Keratinocyte (primary cell): ENCODE measurements at regions not wholly inside any gene's neighbourhood (a gene's known extent, or its start where the extent isn't known, plus 50 kb on each side); places are given as distances from the start of the nearest gene placed in this dataset.

Experiments used
- CTCF ChIP-seq, 3 experiments: IDR thresholded peaks in 1 of 3; conservative IDR thresholded peaks in 1 of 3; optimal IDR thresholded peaks in 1 of 3; 2 replicates in 2 of 3; 3 replicates in 1 of 3; pipeline versions ENCODE3 to v1.5.1; 2011; ENCODE audit warnings: low read length in 3 of 3, mild to moderate bottlenecking in 3 of 3, moderate library complexity in 2 of 3, control low read depth in 1 of 3, inconsistent platforms in 1 of 3; ENCODE audit not compliant: insufficient read depth in 2 of 3; ENCODE audit errors: extremely low read depth in 1 of 3
- EZH2 ChIP-seq: IDR thresholded peaks from one replicate; pipeline ENCODE4 v1.6.1; 2012; ENCODE audit warnings: inconsistent platforms, mild to moderate bottlenecking, low read length, moderate library complexity

DNA sequence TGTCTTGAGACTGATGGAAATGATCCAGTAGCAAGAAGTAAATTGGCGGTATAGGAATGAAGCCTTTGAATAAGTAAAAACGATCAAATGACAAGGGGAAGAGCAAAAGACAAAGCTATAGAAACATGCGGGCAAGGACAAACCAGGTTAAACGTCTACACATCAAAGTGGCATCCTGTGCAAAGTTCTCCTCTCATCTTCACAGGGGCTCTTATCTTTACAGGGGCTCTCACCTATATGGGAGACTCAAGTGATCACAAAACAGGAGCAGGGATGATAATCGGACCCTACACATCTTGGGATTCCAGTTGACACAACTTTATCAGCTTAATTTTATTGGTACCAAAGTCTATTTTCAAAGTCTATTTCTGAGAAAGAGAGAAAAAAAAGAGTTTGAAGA, 1778.9 kb upstream of the CELF4 start:
- TF ChIP-seq CTCF (optimal IDR thresholded peaks at IDR 0.05 in 1 of 3, IDR thresholded peaks at IDR 0.05 in 1 of 3, conservative IDR thresholded peaks at IDR 0.05 in 1 of 3; ENCODE audit: extremely low read depth in 1 of 3, insufficient read depth in 2 of 3, low read length in 3 of 3) (no peak), EZH2 (no peak)
